ENCODE measurements at regions not wholly inside any gene's neighbourhood (a gene's known extent, or its start where the extent isn't known, plus 50 kb on each side); places are given as distances from the start of the nearest gene placed in this dataset.
"Not testable (repeated sequence)": the region's sequence is repeated elsewhere in the genome, so short reads cannot be mapped to it uniquely, and the experiment has no call there.

GRCh38 chr6:151693366-151693765, 114.1 kb upstream of the ESR1 start:
- no peak for DNase-seq
- FAIRE-seq: no peak
- Histone ChIP-seq H3K27ac (ENCODE audit: low read depth in 1 of 3, low read length in 2 of 3) (no peak overlapping the region), H3K9me3 (ENCODE audit: control insufficient read depth in 2 of 2, insufficient read depth in 1 of 2, low read depth in 1 of 2, low read length in 1 of 2) (no peaks in the 10 kb centered on the region), H3K4me3 (ENCODE audit: low read depth in 1 of 3, low read length in 3 of 3) (no peak overlapping the region), H3K27me3 (ENCODE audit: control insufficient read depth in 3 of 3, insufficient read depth in 3 of 3, low read length in 3 of 3) (no peaks in the 10 kb centered on the region), H3K36me3 (ENCODE audit: control insufficient read depth in 3 of 3, insufficient read depth in 2 of 3, low read depth in 1 of 3, low read length in 3 of 3) (no peaks in the 10 kb centered on the region), H3K4me1 (ENCODE audit: control insufficient read depth in 3 of 3, insufficient read depth in 2 of 3, low read depth in 1 of 3, low read length in 2 of 3) (no peaks in the 10 kb centered on the region)
- WGBS, 3 donors: 91 to 94% (median 92%) methylated on average over 5 of the region's 5 CpGs

GRCh38 chr6:151695156-151695555, 112.3 kb upstream of the ESR1 start:
- H3K27ac ChIP-seq (ENCODE audit: low read depth in 1 of 3, low read length in 2 of 3): no peak overlapping the region
- no peaks in the 10 kb centered on the region for H3K9me3 ChIP-seq (ENCODE audit: control insufficient read depth in 2 of 2, insufficient read depth in 1 of 2, low read depth in 1 of 2, low read length in 1 of 2)
- FAIRE-seq: no peak
- no peaks in the 10 kb centered on the region for H3K4me1 ChIP-seq (ENCODE audit: control insufficient read depth in 3 of 3, insufficient read depth in 2 of 3, low read depth in 1 of 3, low read length in 2 of 3)
- H3K36me3 ChIP-seq (ENCODE audit: control insufficient read depth in 3 of 3, insufficient read depth in 2 of 3, low read depth in 1 of 3, low read length in 3 of 3): no peaks in the 10 kb centered on the region
- H3K27me3 ChIP-seq (ENCODE audit: control insufficient read depth in 3 of 3, insufficient read depth in 3 of 3, low read length in 3 of 3): no peaks in the 10 kb centered on the region
- H3K4me3 ChIP-seq (ENCODE audit: low read depth in 1 of 3, low read length in 3 of 3): no peak overlapping the region
- DNase-seq: no peak

GRCh38 chr6:151696302-151696701, 111.2 kb upstream of the ESR1 start:
- not testable (repeated sequence) for H3K9me3 ChIP-seq (ENCODE audit: control insufficient read depth in 2 of 2, insufficient read depth in 1 of 2, low read depth in 1 of 2, low read length in 1 of 2); H3K4me1 ChIP-seq (ENCODE audit: control insufficient read depth in 3 of 3, insufficient read depth in 2 of 3, low read depth in 1 of 3, low read length in 2 of 3); H3K4me3 ChIP-seq (ENCODE audit: low read depth in 1 of 3, low read length in 3 of 3); FAIRE-seq; H3K27ac ChIP-seq (ENCODE audit: low read depth in 1 of 3, low read length in 2 of 3); H3K27me3 ChIP-seq (ENCODE audit: control insufficient read depth in 3 of 3, insufficient read depth in 3 of 3, low read length in 3 of 3); DNase-seq; H3K36me3 ChIP-seq (ENCODE audit: control insufficient read depth in 3 of 3, insufficient read depth in 2 of 3, low read depth in 1 of 3, low read length in 3 of 3)
- WGBS, 3 donors: 91 to 96% (median 95%) methylated on average over 4 of the region's 4 CpGs

GRCh38 chr6:151698931-151699700, 108.4 kb upstream of the ESR1 start:
- H3K9me3 ChIP-seq (ENCODE audit: control insufficient read depth in 2 of 2, insufficient read depth in 1 of 2, low read depth in 1 of 2, low read length in 1 of 2): no peaks in the 10 kb centered on the region
- H3K27ac ChIP-seq (ENCODE audit: low read depth in 1 of 3, low read length in 2 of 3): no peak overlapping the region
- FAIRE-seq (no peak), DNase-seq (no peak)
- no peaks in the 10 kb centered on the region for H3K27me3 ChIP-seq (ENCODE audit: control insufficient read depth in 3 of 3, insufficient read depth in 3 of 3, low read length in 3 of 3)
- H3K36me3 ChIP-seq (ENCODE audit: control insufficient read depth in 3 of 3, insufficient read depth in 2 of 3, low read depth in 1 of 3, low read length in 3 of 3): no peaks in the 10 kb centered on the region
- H3K4me3 ChIP-seq (ENCODE audit: low read depth in 1 of 3, low read length in 3 of 3): no peak overlapping the region
- 75 to 79% (median 79%) methylated on average over 5 of the region's 5 CpGs for WGBS, 3 donors
- H3K4me1 ChIP-seq (ENCODE audit: control insufficient read depth in 3 of 3, insufficient read depth in 2 of 3, low read depth in 1 of 3, low read length in 2 of 3): no peaks in the 10 kb centered on the region

GRCh38 chr6:151699719-151700118, 107.8 kb upstream of the ESR1 start:
- Histone ChIP-seq H3K4me1 (ENCODE audit: control insufficient read depth in 3 of 3, insufficient read depth in 2 of 3, low read depth in 1 of 3, low read length in 2 of 3) (no peaks in the 10 kb centered on the region), H3K27ac (ENCODE audit: low read depth in 1 of 3, low read length in 2 of 3) (no peak overlapping the region), H3K9me3 (ENCODE audit: control insufficient read depth in 2 of 2, insufficient read depth in 1 of 2, low read depth in 1 of 2, low read length in 1 of 2) (no peaks in the 10 kb centered on the region), H3K27me3 (ENCODE audit: control insufficient read depth in 3 of 3, insufficient read depth in 3 of 3, low read length in 3 of 3) (no peaks in the 10 kb centered on the region), H3K4me3 (ENCODE audit: low read depth in 1 of 3, low read length in 3 of 3) (no peak overlapping the region), H3K36me3 (ENCODE audit: control insufficient read depth in 3 of 3, insufficient read depth in 2 of 3, low read depth in 1 of 3, low read length in 3 of 3) (no peaks in the 10 kb centered on the region)
- 55 to 63% (median 61%) methylated on average over 4 of the region's 4 CpGs for WGBS, 3 donors
- no peak for DNase-seq
- no peak for FAIRE-seq

- no peak overlapping the region for H3K27ac ChIP-seq (ENCODE audit: low read depth in 1 of 3, low read length in 2 of 3)
- H3K36me3 ChIP-seq (ENCODE audit: control insufficient read depth in 3 of 3, insufficient read depth in 2 of 3, low read depth in 1 of 3, low read length in 3 of 3): no peaks in the 10 kb centered on the region
- H3K27me3 ChIP-seq (ENCODE audit: control insufficient read depth in 3 of 3, insufficient read depth in 3 of 3, low read length in 3 of 3): no peaks in the 10 kb centered on the region
- H3K9me3 ChIP-seq (ENCODE audit: control insufficient read depth in 2 of 2, insufficient read depth in 1 of 2, low read depth in 1 of 2, low read length in 1 of 2): no peaks in the 10 kb centered on the region
- no peak overlapping the region for H3K4me3 ChIP-seq (ENCODE audit: low read depth in 1 of 3, low read length in 3 of 3)
- FAIRE-seq (no peak), DNase-seq (no peak)
- 30 to 57% (median 36%) methylated on average over 5 of the region's 5 CpGs for WGBS, 3 donors
- H3K4me1 ChIP-seq (ENCODE audit: control insufficient read depth in 3 of 3, insufficient read depth in 2 of 3, low read depth in 1 of 3, low read length in 2 of 3): no peaks in the 10 kb centered on the region
Observed at GRCh38 chr6:151701911-151702562, 105.4 kb upstream of the ESR1 start.

GRCh38 chr6:151702851-151703658, 104.4 kb upstream of the ESR1 start:
- DNase-seq: no peak
- H3K4me3 ChIP-seq (ENCODE audit: low read depth in 1 of 3, low read length in 3 of 3): no peak overlapping the region
- no peaks in the 10 kb centered on the region for H3K9me3 ChIP-seq (ENCODE audit: control insufficient read depth in 2 of 2, insufficient read depth in 1 of 2, low read depth in 1 of 2, low read length in 1 of 2)
- H3K27ac ChIP-seq (ENCODE audit: low read depth in 1 of 3, low read length in 2 of 3): peak overlapping the region in 1 of 3 donors; percentile 3
- FAIRE-seq: no peak
- WGBS, 3 donors: 46 to 60% (median 56%) methylated on average over 5 of the region's 5 CpGs
- H3K4me1 ChIP-seq (ENCODE audit: control insufficient read depth in 3 of 3, insufficient read depth in 2 of 3, low read depth in 1 of 3, low read length in 2 of 3): no peaks in the 10 kb centered on the region
- H3K27me3 ChIP-seq (ENCODE audit: control insufficient read depth in 3 of 3, insufficient read depth in 3 of 3, low read length in 3 of 3): no peaks in the 10 kb centered on the region
- no peaks in the 10 kb centered on the region for H3K36me3 ChIP-seq (ENCODE audit: control insufficient read depth in 3 of 3, insufficient read depth in 2 of 3, low read depth in 1 of 3, low read length in 3 of 3)

- no peaks in the 10 kb centered on the region for H3K9me3 ChIP-seq (ENCODE audit: control insufficient read depth in 2 of 2, insufficient read depth in 1 of 2, low read depth in 1 of 2, low read length in 1 of 2)
- no peaks in the 10 kb centered on the region for H3K4me1 ChIP-seq (ENCODE audit: control insufficient read depth in 3 of 3, insufficient read depth in 2 of 3, low read depth in 1 of 3, low read length in 2 of 3)
- no peak overlapping the region for H3K4me3 ChIP-seq (ENCODE audit: low read depth in 1 of 3, low read length in 3 of 3)
- H3K27ac ChIP-seq (ENCODE audit: low read depth in 1 of 3, low read length in 2 of 3): no peak overlapping the region
- FAIRE-seq: no peak
- H3K27me3 ChIP-seq (ENCODE audit: control insufficient read depth in 3 of 3, insufficient read depth in 3 of 3, low read length in 3 of 3): no peaks in the 10 kb centered on the region
- DNase-seq: no peak
- WGBS, 3 donors: 66 to 85% (median 81%) methylated on average over 5 of the region's 5 CpGs
- no peaks in the 10 kb centered on the region for H3K36me3 ChIP-seq (ENCODE audit: control insufficient read depth in 3 of 3, insufficient read depth in 2 of 3, low read depth in 1 of 3, low read length in 3 of 3)
Observed at GRCh38 chr6:151704383-151704782, 103.1 kb upstream of the ESR1 start.
